Transverse colon (tissue), 4 donors: ENCODE measurements at regions not wholly inside any gene's neighbourhood (a gene's known extent, or its start where the extent isn't known, plus 50 kb on each side); places are given as distances from the start of the nearest gene placed in this dataset.

Experiments
- DNase-seq: peaks from one replicate; pipeline ENCODE4 v3.0.0-alpha.2; 2019
- H3K27ac ChIP-seq, 4 donors: fragments of 200-600 bp; sonication (generic); 2 replicates each; pipeline ENCODE4 v1.5.1; 2016 to 2018; ENCODE audit warnings: inconsistent platforms in 4 of 4
- H3K27me3 ChIP-seq: fragments of 200-600 bp; sonication (generic); 2 replicates; pipeline ENCODE4 v1.5.1; 2017; ENCODE audit warnings: inconsistent platforms
- H3K36me3 ChIP-seq, 4 donors: fragments of 200-600 bp; sonication (generic); 2 replicates each; pipeline ENCODE4 v1.5.1; 2017 to 2019; ENCODE audit warnings: inconsistent platforms in 4 of 4
- H3K4me1 ChIP-seq, 4 donors: fragments of 200-600 bp; sonication (generic); 2 replicates each; pipeline ENCODE4 v1.5.1; 2017 to 2020; ENCODE audit warnings: inconsistent platforms in 4 of 4
- H3K4me3 ChIP-seq, 4 donors: fragments of 200-600 bp; sonication (generic); 1 replicate in 1 of 4; 2 replicates in 3 of 4; pipeline versions ENCODE4 v1.5.1 to v1.6.1; 2017 to 2019; ENCODE audit warnings: inconsistent platforms in 4 of 4
- H3K9me3 ChIP-seq, 2 donors: fragments of 200-600 bp; sonication (generic); 2 replicates each; pipeline ENCODE4 v1.5.1; 2017 to 2019; ENCODE audit warnings: inconsistent platforms in 2 of 2
- EP300 ChIP-seq: sonication (generic); formaldehyde crosslinking; IDR thresholded peaks from one replicate; pipeline ENCODE4 v1.6.1; 2017; ENCODE audit warnings: antibody characterized with exemption, low read depth
- POLR2A ChIP-seq: fragments of 450-650 bp; IDR thresholded peaks from one replicate; pipeline ENCODE4 v1.6.1; 2016; ENCODE audit warnings: antibody characterized with exemption, mild to moderate bottlenecking, moderate library complexity
- POLR2AphosphoS5 ChIP-seq, 3 donors: sonication (generic); formaldehyde crosslinking; IDR thresholded peaks; one replicate each; pipeline ENCODE4 v1.6.1; 2016; ENCODE audit warnings: antibody characterized with exemption in 3 of 3
- WGBS, 2 donors: methylation state at CpG; one replicate each; pipeline ENCODE4 v1.1.5; 2018; ENCODE audit warnings: low coverage in 1 of 2; 5-methylcytosine and 5-hydroxymethylcytosine counted together
- in situ Hi-C, 4 donors: fragments of 200-750 bp; cut with MboI; loops; one replicate each; pipeline versions ENCODE4 v1.15.0 to v1.15.1; 2017; ENCODE audit warnings: low sequenced_read_pairs in 3 of 4, low pct_ligation_motif_present in 1 of 4, low pct_unique_long_range_greater_than_20kb in 1 of 4
- intact Hi-C: fragments of 100-400 bp; cut with DNase I; formaldehyde crosslinking; loops from one replicate; pipeline ENCODE4 v1.15.1; 2023; ENCODE audit warnings: low total_unique reads
- TF ChIP-seq, protein P1 (sequence below), 5 experiments: fragments of 200-600 bp in 3 of 5; fragments of 450-650 bp in 2 of 5; sonication (generic) in 3 of 5; IDR thresholded peaks; 1 replicate in 2 of 5; 2 replicates in 3 of 5; pipeline ENCODE4 v1.5.1; 2016 to 2017; ENCODE audit warnings: antibody characterized with exemption in 5 of 5, inconsistent platforms in 3 of 5, mild to moderate bottlenecking in 2 of 5, moderate library complexity in 1 of 5

GRCh38 chr2:113809076-113809736 lies 52.8 kb upstream of the SLC35F5 start:
- TF ChIP-seq, protein P1, sequence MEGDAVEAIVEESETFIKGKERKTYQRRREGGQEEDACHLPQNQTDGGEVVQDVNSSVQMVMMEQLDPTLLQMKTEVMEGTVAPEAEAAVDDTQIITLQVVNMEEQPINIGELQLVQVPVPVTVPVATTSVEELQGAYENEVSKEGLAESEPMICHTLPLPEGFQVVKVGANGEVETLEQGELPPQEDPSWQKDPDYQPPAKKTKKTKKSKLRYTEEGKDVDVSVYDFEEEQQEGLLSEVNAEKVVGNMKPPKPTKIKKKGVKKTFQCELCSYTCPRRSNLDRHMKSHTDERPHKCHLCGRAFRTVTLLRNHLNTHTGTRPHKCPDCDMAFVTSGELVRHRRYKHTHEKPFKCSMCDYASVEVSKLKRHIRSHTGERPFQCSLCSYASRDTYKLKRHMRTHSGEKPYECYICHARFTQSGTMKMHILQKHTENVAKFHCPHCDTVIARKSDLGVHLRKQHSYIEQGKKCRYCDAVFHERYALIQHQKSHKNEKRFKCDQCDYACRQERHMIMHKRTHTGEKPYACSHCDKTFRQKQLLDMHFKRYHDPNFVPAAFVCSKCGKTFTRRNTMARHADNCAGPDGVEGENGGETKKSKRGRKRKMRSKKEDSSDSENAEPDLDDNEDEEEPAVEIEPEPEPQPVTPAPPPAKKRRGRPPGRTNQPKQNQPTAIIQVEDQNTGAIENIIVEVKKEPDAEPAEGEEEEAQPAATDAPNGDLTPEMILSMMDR (IDR thresholded peaks at IDR 0.05), result no peak
- TF ChIP-seq EP300, result no peak
- TF ChIP-seq POLR2A, result no peak
- TF ChIP-seq POLR2AphosphoS5 (IDR thresholded peaks at IDR 0.05), result no peak
- H3K27me3 ChIP-seq, result no peaks in the 10 kb centered on the region
- H3K9me3 ChIP-seq, result no peaks in the 10 kb centered on the region
- in situ Hi-C loops, result no loop called here
- H3K36me3 ChIP-seq, result no peaks in the 10 kb centered on the region
- 91 to 94% methylated on average over 5 of the region's 5 CpGs for WGBS, 2 donors
- H3K4me1 ChIP-seq, result peaks cover 0 to 9% (median 2%) of the 10 kb centered on the region in 4 donors
- no peak overlapping the region for H3K4me3 ChIP-seq
- no peak overlapping the region for H3K27ac ChIP-seq
- intact Hi-C loops, result no loop called here
- no peak for DNase-seq

DNA sequence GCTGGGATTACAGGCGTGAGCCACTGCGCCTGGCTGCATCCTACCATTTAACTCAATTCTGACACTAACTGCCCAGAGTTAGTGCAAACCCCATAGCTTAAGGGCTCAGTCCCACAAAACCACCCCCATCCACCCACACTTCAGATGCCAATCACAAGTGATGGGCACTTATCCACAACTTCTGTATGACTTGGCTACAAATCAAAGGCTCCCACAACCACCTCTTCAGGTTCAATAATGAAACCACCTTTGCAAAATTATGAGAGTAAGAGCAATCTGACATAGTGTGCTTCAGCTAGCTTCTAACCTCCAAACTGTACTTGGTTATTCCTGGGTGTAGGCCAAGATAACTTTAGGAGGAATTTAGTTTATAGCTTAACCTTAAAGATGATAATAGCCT lies 51.3 kb upstream of the SLC35F5 start:
- Histone ChIP-seq H3K9me3 (no peaks in the 10 kb centered on the region), H3K4me3 (no peak overlapping the region), H3K27ac (no peak overlapping the region), H3K36me3 (no peaks in the 10 kb centered on the region), H3K27me3 (no peaks in the 10 kb centered on the region), H3K4me1 (peaks cover 0 to 9% (median 2%) of the 10 kb centered on the region in 4 donors)
- WGBS, 2 donors, result 100% methylated on average over 2 of the region's 2 CpGs; no CpG with 5 or more reads in 1 of the 2 donors
- in situ Hi-C loops (no loop called here), intact Hi-C loops (no loop called here)
- no peak for DNase-seq
- TF ChIP-seq EP300, result no peak
- TF ChIP-seq POLR2A, result no peak
- TF ChIP-seq, protein P1 (IDR thresholded peaks at IDR 0.05), result no peak

DNA sequence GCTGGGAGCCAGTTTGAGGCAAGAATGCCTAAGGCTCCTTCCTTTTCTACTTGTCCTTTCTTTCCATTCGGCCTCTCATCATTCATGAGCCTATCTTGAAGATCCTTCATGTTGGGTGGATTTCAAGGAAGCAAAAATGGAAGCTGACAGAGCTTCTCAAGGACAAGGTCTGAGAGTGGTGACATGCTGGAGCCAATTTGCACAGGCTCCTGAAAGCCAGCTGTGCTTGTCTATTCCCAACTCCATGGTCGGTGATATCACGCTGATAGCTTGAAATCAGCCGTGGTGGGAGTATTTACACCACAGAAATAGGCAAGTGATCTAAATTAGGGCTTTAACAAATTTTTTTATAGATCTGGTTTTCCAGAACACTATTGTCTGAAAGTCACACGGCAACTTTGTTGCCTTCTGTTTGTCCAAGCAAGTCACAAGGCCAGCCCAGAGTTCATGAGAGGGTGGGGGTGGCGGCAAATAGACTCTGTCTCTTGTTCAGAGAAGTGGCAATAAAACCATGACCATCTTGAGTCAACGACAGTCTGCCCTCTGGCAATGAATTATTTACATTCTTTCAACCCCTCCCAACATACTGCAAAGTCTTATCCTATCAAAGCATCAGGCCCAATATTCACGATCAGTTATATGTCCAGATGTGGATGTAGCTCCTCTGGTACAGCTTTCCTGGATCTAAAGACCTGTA lies 49.9 kb upstream of the SLC35F5 start:
- DNase-seq, result peak; percentile 73
- peak overlapping the region; percentile 31 to 74 (median 66) for H3K27ac ChIP-seq
- no peaks in the 10 kb centered on the region for H3K36me3 ChIP-seq
- in situ Hi-C loops, result no loop called here
- H3K9me3 ChIP-seq, result no peaks in the 10 kb centered on the region
- peaks cover 0 to 9% (median 2%) of the 10 kb centered on the region in 4 donors for H3K4me1 ChIP-seq
- no peaks in the 10 kb centered on the region for H3K27me3 ChIP-seq
- TF ChIP-seq POLR2AphosphoS5 (IDR thresholded peaks at IDR 0.05) (peak in 1 of 3 donors; percentile 25), EP300 (no peak)
- H3K4me3 ChIP-seq, result no peak overlapping the region
- intact Hi-C loops, result no loop called here
- WGBS, 2 donors, result 57 to 63% methylated on average over 6 to 8 of the region's 8 CpGs
